22Rv1 (cell line): ENCODE measurements at regions not wholly inside any gene's neighbourhood (a gene's known extent, or its start where the extent isn't known, plus 50 kb on each side); places are given as distances from the start of the nearest gene placed in this dataset.

Source experiments
- ZFX ChIP-seq: fragments of 450-650 bp; IDR thresholded peaks from 2 replicates; pipeline ENCODE4 v1.6.1; 2017; ENCODE audit warnings: antibody characterized with exemption, borderline replicate concordance
- TF ChIP-seq, protein P1 (sequence below): fragments of 450-650 bp; IDR thresholded peaks from 2 replicates; pipeline ENCODE4 v1.5.1; 2017; ENCODE audit warnings: mild to moderate bottlenecking

GRCh38 chr2:103294420-103294819, 532.6 kb downstream of the TMEM182 start:
- TF ChIP-seq, protein P1, sequence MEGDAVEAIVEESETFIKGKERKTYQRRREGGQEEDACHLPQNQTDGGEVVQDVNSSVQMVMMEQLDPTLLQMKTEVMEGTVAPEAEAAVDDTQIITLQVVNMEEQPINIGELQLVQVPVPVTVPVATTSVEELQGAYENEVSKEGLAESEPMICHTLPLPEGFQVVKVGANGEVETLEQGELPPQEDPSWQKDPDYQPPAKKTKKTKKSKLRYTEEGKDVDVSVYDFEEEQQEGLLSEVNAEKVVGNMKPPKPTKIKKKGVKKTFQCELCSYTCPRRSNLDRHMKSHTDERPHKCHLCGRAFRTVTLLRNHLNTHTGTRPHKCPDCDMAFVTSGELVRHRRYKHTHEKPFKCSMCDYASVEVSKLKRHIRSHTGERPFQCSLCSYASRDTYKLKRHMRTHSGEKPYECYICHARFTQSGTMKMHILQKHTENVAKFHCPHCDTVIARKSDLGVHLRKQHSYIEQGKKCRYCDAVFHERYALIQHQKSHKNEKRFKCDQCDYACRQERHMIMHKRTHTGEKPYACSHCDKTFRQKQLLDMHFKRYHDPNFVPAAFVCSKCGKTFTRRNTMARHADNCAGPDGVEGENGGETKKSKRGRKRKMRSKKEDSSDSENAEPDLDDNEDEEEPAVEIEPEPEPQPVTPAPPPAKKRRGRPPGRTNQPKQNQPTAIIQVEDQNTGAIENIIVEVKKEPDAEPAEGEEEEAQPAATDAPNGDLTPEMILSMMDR = no peak
- no peak for TF ChIP-seq ZFX
